ENCODE measurements at regions not wholly inside any gene's neighbourhood (a gene's known extent, or its start where the extent isn't known, plus 50 kb on each side); places are given as distances from the start of the nearest gene placed in this dataset.

DNA sequence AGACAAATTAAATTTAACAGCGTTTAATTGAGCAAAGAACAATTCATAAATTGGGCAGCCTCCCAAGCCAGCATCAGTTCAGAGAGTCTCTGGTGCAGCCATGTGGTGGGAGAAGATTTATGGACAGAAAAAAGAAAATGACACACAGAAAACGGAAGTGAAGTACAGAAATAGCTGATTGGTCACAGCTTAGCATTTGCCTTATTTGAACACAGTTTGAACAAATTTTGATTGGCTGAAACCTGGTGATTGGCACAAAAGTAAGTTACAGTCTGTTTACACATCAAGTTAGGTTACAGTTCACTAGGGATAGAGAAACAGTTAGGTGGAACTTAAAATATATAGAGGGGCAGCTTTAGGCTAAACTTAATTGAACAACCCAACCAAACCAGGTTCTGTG is 720.1 kb downstream of the TYW1 start:
- DNase-seq (no peak), ATAC-seq (ENCODE audit: low FRiP score in 2 of 2) (no peak)
- H3K4me3 ChIP-seq: no peak overlapping the region
- WGBS, 2 donors: 50 to 62% methylated on average over 2 of the region's 2 CpGs
- no peak for TF ChIP-seq EP300 (IDR thresholded peaks at IDR 0.05)
- no peak for TF ChIP-seq CTCF (IDR thresholded peaks at IDR 0.05)
- no peak for TF ChIP-seq POLR2A (IDR thresholded peaks at IDR 0.05)
- no peaks in the 10 kb centered on the region for H3K9me3 ChIP-seq
- no peaks in the 10 kb centered on the region for H3K4me1 ChIP-seq
- H3K27me3 ChIP-seq: no peaks in the 10 kb centered on the region
- no peak overlapping the region for H3K27ac ChIP-seq
- no peaks in the 10 kb centered on the region for H3K36me3 ChIP-seq

- DNase-seq (no peak), ATAC-seq (ENCODE audit: low FRiP score in 2 of 2) (no peak)
- no peak overlapping the region for H3K4me3 ChIP-seq
- no peaks in the 10 kb centered on the region for H3K4me1 ChIP-seq
- TF ChIP-seq CTCF (IDR thresholded peaks at IDR 0.05): no peak
- no peak for TF ChIP-seq EP300 (IDR thresholded peaks at IDR 0.05)
- TF ChIP-seq POLR2A (IDR thresholded peaks at IDR 0.05): no peak
- no peak for TF ChIP-seq POLR2AphosphoS5 (IDR thresholded peaks at IDR 0.05)
- H3K27ac ChIP-seq: no peak overlapping the region
- H3K36me3 ChIP-seq: no peaks in the 10 kb centered on the region
- WGBS, 2 donors: 35 to 56% methylated on average over 3 of the region's 3 CpGs
- H3K9me3 ChIP-seq: no peaks in the 10 kb centered on the region
- no peaks in the 10 kb centered on the region for H3K27me3 ChIP-seq
These were observed 727.0 kb downstream of the TYW1 start for GRCh38 chr7:67723591-67723990.

GRCh38 chr7:67724435-67724834 is 727.8 kb downstream of the TYW1 start:
- ATAC-seq (ENCODE audit: low FRiP score in 2 of 2): no peak
- TF ChIP-seq POLR2A (IDR thresholded peaks at IDR 0.05) (no peak), EP300 (IDR thresholded peaks at IDR 0.05) (no peak), CTCF (IDR thresholded peaks at IDR 0.05) (no peak), POLR2AphosphoS5 (IDR thresholded peaks at IDR 0.05) (no peak)
- 70 to 78% methylated on average over 5 of the region's 5 CpGs for WGBS, 2 donors

GRCh38 chr7:67724955-67725354 is 728.3 kb downstream of the TYW1 start:
- Histone ChIP-seq H3K9me3 (no peaks in the 10 kb centered on the region), H3K27me3 (no peaks in the 10 kb centered on the region), H3K4me1 (no peaks in the 10 kb centered on the region), H3K4me3 (no peak overlapping the region), H3K36me3 (no peaks in the 10 kb centered on the region), H3K27ac (no peak overlapping the region)
- ATAC-seq (ENCODE audit: low FRiP score in 2 of 2): no peak
- DNase-seq: no peak
- WGBS, 2 donors: 74 to 83% methylated on average over 2 of the region's 2 CpGs
- TF ChIP-seq EP300 (IDR thresholded peaks at IDR 0.05): no peak
- no peak for TF ChIP-seq CTCF (IDR thresholded peaks at IDR 0.05)
- TF ChIP-seq POLR2A (IDR thresholded peaks at IDR 0.05): no peak
- TF ChIP-seq POLR2AphosphoS5 (IDR thresholded peaks at IDR 0.05): no peak

More at GRCh38 chr7:67724435-67724834, 727.8 kb downstream of the TYW1 start:
- no peak for DNase-seq
- H3K4me3 ChIP-seq: no peak overlapping the region
- H3K9me3 ChIP-seq: no peaks in the 10 kb centered on the region
- H3K27ac ChIP-seq: no peak overlapping the region
- no peaks in the 10 kb centered on the region for H3K36me3 ChIP-seq
- no peaks in the 10 kb centered on the region for H3K27me3 ChIP-seq
- no peaks in the 10 kb centered on the region for H3K4me1 ChIP-seq

DNA sequence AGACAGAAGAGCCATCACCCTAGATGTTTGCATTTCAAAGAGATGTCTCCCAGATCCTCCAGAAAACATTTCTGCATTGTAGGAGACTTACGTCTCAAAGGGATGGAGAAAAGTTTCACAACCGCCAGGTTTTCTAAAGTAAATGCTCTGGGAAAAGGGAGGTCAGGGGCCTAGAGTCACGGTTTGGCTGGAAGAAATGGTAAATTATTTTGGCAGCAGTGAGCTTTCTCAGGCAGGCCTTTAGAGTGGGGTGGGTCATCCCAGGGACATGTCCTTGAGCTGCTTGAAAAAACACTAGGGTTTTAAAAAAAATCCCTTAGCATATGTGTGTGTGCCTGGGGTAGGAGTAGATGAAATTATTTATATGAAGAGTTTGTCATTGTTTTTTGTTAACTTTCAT is 728.8 kb downstream of the TYW1 start:
- Histone ChIP-seq H3K4me3 (no peak overlapping the region), H3K4me1 (no peaks in the 10 kb centered on the region), H3K27ac (no peak overlapping the region), H3K9me3 (no peaks in the 10 kb centered on the region), H3K36me3 (no peaks in the 10 kb centered on the region), H3K27me3 (no peaks in the 10 kb centered on the region)
- 59 to 75% methylated on average over 3 of the region's 3 CpGs for WGBS, 2 donors
- ATAC-seq (ENCODE audit: low FRiP score in 2 of 2) (no peak), DNase-seq (no peak)
- TF ChIP-seq CTCF (IDR thresholded peaks at IDR 0.05) (no peak), POLR2AphosphoS5 (IDR thresholded peaks at IDR 0.05) (no peak), EP300 (IDR thresholded peaks at IDR 0.05) (no peak), POLR2A (IDR thresholded peaks at IDR 0.05) (no peak)
